ENCODE measurements at regions not wholly inside any gene's neighbourhood (a gene's known extent, or its start where the extent isn't known, plus 50 kb on each side); places are given as distances from the start of the nearest gene placed in this dataset.
"Not testable (repeated sequence)": the region's sequence is repeated elsewhere in the genome, so short reads cannot be mapped to it uniquely, and the experiment has no call there.

DNA sequence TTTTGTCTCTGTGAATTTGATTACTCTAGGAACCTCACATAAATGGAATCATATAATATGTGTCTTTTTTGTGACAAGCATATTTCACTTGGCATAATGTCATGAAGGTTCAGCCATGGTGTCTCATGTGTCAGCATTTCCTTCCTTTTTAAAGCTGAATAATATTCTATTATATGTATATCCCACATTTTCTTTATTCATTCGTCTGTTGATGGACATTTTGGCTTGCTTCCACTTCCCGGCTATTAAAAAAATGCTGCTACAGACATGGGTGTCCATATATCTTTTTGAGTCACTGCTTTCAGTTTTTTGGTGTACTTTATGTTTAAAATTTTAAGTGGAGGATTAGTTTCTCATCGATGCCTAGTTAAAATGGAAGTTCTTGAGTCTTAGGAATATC lies 59.8 kb upstream of the C5orf63 start:
- H3K27ac Mint-ChIP-seq: no peak overlapping the region
- ChIA-PET POLR2A (no interaction called here), CTCF (no interaction called here)
- no peak overlapping the region for H3K4me3 Mint-ChIP-seq
- DNase-seq: no peak
- peaks cover 7% of the 10 kb centered on the region for H3K27me3 Mint-ChIP-seq
- no peaks in the 10 kb centered on the region for H3K9me3 Mint-ChIP-seq
- H3K4me1 Mint-ChIP-seq: no peaks in the 10 kb centered on the region
- H3K36me3 Mint-ChIP-seq (ENCODE audit: low read depth): no peaks in the 10 kb centered on the region

DNA sequence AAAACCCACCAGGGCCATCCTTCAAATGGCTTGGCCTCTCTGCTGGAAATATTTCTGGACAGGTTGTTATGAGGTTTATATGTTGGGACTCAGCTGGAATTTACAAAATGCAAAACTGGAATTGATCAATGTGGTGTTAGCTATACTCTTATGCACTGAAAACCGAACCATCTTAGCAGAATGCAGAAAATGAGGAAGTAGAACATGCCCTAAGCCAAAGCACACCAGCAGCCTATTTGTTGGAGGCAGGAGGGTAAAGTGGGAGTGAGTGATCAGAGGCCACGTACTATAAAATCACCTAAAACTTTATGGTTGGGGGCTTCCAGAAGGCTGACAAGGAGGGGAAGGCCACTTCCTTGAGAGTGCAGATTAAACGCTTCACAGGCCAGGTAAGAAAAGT lies 63.6 kb upstream of the C5orf63 start:
- peaks cover 17% of the 10 kb centered on the region for H3K27me3 Mint-ChIP-seq
- no peaks in the 10 kb centered on the region for H3K36me3 Mint-ChIP-seq (ENCODE audit: low read depth)
- H3K4me1 Mint-ChIP-seq: no peaks in the 10 kb centered on the region
- ChIA-PET CTCF (no interaction called here), POLR2A (no interaction called here)
- no peak overlapping the region for H3K4me3 Mint-ChIP-seq
- no peak overlapping the region for H3K27ac Mint-ChIP-seq
- H3K9me3 Mint-ChIP-seq: no peaks in the 10 kb centered on the region
- DNase-seq: no peak

DNA sequence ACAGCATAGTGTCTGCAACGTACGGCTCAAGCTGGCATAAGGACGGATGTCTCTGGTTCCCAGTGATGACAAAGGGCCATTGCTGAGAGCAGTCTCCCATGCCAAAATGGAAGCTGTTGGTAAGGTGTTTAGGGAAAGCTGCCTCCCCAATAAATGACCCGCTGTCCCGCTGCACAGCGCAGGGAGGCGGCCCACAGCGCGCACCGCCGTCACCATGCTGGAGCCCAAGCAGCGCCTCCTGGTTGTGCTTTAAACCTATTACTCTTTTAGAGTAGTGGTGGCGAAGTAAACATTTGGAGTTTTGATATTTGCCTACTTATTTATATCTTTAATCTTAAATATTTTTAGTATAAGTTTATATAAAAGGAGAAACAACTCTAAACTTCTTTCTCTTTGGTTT lies 70.4 kb upstream of the C5orf63 start:
- no peak overlapping the region for H3K27ac Mint-ChIP-seq
- H3K9me3 Mint-ChIP-seq: no peaks in the 10 kb centered on the region
- no peaks in the 10 kb centered on the region for H3K4me1 Mint-ChIP-seq
- H3K4me3 Mint-ChIP-seq: no peak overlapping the region
- ChIA-PET POLR2A (no interaction called here), CTCF (no interaction called here)
- DNase-seq: no peak
- H3K36me3 Mint-ChIP-seq (ENCODE audit: low read depth): no peaks in the 10 kb centered on the region
- peaks cover 10% of the 10 kb centered on the region for H3K27me3 Mint-ChIP-seq

DNA sequence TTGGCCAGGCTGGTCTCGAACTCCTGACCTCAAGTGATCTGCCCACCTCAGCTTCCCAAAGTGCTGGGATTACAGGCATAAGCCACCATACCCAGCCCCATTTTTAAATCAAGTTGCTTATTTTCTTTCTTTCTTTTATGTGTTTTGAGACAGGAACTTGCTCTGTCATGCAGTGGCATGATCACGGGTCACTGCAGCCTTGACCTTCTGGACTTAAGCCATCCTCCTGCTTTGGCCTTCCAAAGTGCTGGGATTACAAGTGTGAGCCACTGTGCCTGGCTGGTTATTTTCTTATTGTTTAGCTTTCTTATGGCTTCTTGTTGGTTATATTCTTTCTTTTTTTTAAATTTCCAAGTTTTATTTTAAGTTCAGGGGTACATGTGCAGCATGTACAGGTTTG lies 79.7 kb upstream of the C5orf63 start:
- Mint-ChIP-seq H3K36me3 (ENCODE audit: low read depth) (no peaks in the 10 kb centered on the region), H3K27me3 (peaks cover 2% of the 10 kb centered on the region), H3K9me3 (no peaks in the 10 kb centered on the region), H3K4me3 (no peak overlapping the region), H3K4me1 (no peaks in the 10 kb centered on the region), H3K27ac (no peak overlapping the region)
- ChIA-PET POLR2A (no interaction called here), CTCF (no interaction called here)
- no peak for DNase-seq

DNA sequence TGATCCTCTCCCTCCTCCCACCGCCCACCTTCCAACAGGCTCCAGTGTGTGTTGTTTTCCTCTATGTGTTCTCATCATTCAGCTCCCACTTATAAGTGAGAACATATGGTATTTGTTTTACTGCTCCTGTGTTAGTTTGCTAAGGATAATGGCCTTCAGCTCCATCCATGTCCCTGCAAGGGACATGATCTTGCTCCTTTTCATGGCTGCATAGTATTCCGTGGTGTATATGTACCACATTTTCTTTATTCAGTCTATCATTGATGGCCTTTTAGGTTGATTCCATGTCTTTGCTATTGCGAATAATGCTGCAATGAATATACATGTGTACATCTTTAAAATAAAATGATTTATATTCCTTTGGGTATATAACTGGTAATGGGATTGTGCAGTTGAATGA lies 80.2 kb upstream of the C5orf63 start:
- H3K27ac Mint-ChIP-seq: no peak overlapping the region
- no peaks in the 10 kb centered on the region for H3K9me3 Mint-ChIP-seq
- H3K4me3 Mint-ChIP-seq: no peak overlapping the region
- no peak for DNase-seq
- no peaks in the 10 kb centered on the region for H3K36me3 Mint-ChIP-seq (ENCODE audit: low read depth)
- CTCF ChIA-PET: no interaction called here
- H3K4me1 Mint-ChIP-seq: no peaks in the 10 kb centered on the region
- POLR2A ChIA-PET: no interaction called here
- H3K27me3 Mint-ChIP-seq: peaks cover 2% of the 10 kb centered on the region

DNA sequence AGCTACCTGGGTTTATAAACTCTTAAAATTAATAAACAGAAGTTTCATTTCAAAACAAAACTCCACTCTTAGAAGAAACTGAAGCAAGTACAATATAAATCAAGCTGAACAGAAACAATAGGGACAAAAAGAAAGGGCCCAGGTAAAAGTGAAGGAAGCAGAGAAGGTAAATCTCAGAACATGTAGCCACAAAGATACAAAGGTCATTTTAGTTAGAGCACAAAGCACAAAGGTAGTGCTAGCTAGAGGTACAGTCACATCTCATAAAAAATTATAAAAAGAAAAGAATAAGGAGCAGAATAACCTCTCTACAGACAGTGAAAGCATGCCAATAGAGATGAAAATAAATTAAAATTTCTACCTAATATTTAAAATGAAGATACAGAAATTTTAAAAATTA lies 90.4 kb upstream of the C5orf63 start:
- no peak overlapping the region for H3K27ac Mint-ChIP-seq
- CTCF ChIA-PET: no interaction called here

DNA sequence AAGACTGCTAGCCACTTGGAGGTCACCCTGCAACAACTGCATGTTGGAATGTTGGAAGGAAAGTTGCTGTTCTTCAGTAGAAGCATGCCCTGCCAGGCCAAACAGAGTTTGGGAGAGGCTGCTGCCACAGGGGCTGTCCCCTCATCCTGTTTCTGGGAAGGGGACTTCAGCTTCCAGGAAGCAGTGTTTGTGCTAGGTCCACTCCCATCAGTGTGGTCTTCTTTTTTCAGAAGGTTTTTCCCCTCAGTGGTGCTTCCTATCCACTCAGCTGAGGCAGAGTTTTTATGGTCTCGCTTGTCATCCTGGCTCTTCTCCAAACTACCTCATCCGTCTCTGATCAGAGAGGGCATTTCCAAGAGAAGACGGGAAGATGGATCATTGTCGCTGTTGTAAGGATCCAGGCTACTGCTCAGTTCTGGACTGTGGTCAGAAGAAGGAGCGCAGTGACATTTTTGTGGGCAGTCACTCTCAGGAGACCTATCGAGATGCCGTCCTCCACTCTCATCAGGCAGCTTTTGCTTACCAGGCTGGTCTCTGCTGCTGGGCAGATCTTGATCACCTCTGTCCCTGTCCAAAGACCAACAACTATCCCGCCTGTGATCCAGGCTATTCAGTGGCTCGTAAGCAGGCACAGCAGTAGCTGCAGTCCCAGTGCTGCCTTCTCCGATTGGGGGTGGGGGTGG lies 97.8 kb upstream of the C5orf63 start:
- CTCF ChIA-PET: no interaction called here
- Mint-ChIP-seq H3K27me3 (peaks cover 9% of the 10 kb centered on the region), H3K4me1 (no peaks in the 10 kb centered on the region), H3K36me3 (ENCODE audit: low read depth) (no peaks in the 10 kb centered on the region), H3K27ac (no peak overlapping the region), H3K9me3 (no peaks in the 10 kb centered on the region), H3K4me3 (no peak overlapping the region)
- DNase-seq: no peak
- POLR2A ChIA-PET: no interaction called here

More for the DNA sequence above, 90.4 kb upstream of the C5orf63 start:
- Mint-ChIP-seq H3K9me3 (no peaks in the 10 kb centered on the region), H3K4me3 (no peak overlapping the region), H3K4me1 (no peaks in the 10 kb centered on the region), H3K27me3 (peaks cover 7% of the 10 kb centered on the region), H3K36me3 (ENCODE audit: low read depth) (no peaks in the 10 kb centered on the region)
- POLR2A ChIA-PET: no interaction called here
- no peak for DNase-seq

DNA sequence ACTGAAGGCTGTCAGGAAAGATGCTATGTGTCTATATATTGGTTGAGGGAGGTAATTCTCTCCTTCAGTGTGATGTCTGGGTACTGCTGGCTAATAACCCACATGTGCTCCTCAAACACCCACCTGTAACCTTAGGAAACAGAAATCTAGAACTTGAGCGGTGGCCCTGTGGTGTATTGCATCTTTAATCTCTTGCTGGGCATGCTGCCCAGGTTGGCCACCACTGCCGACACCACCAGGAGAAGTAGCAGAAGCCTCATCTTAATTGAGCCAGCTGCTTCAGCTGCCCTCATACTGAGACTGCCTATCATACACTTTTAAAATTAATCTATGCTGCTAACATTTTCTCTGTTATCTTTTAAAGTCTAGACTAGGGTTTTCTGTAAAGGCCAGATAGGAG lies 103.5 kb upstream of the C5orf63 start:
- Mint-ChIP-seq H3K27me3 (peaks cover 2% of the 10 kb centered on the region), H3K36me3 (ENCODE audit: low read depth) (no peaks in the 10 kb centered on the region), H3K27ac (no peak overlapping the region), H3K4me3 (no peak overlapping the region), H3K9me3 (no peaks in the 10 kb centered on the region), H3K4me1 (no peaks in the 10 kb centered on the region)
- DNase-seq: no peak
- ChIA-PET POLR2A (no interaction called here), CTCF (no interaction called here)

DNA sequence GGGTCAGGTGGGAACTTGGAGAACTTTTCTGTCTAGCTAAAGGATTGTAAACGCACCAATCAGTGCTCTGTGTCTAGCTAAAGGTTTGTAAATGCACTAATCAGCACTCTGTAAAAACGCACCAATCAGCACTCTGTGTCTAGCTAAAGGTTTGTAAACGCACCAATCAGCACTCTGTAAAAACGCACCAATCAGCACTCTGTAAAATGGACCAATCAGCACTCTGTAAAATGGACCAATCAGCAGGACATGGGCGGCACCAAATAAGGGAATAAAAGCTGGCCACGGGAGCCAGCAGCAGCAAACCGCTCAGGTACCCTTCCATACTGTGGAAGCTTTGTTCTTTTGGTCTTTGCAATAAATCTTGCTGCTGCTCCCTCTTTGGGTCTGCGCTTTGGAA lies 108.0 kb upstream of the MEGF10 start:
- H3K4me3 Mint-ChIP-seq; H3K27ac Mint-ChIP-seq; H3K9me3 Mint-ChIP-seq; POLR2A ChIA-PET; H3K27me3 Mint-ChIP-seq; DNase-seq; H3K36me3 Mint-ChIP-seq (ENCODE audit: low read depth); CTCF ChIA-PET; H3K4me1 Mint-ChIP-seq: not testable (repeated sequence)

DNA sequence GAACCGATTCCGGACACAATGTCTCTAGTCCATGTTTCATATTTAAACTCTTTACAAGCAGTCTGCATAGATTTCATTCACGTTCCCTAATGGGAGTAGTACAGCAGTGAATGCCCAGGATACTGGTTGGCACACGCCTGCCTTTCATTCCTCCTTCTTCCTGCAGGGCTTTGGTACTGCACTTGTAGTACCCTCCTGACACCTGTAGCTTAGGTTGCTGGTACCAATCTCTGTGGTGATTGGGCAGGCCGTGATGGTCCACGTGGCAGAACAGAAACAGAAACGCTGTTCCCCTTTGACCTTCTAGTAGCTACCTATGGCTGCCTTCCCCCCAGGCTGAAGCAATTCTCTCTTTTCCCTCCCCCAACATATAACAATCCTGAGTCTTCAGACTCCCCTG lies 107.3 kb upstream of the MEGF10 start:
- POLR2A ChIA-PET: no interaction called here
- H3K4me1 Mint-ChIP-seq: no peaks in the 10 kb centered on the region
- CTCF ChIA-PET: no interaction called here
- H3K27me3 Mint-ChIP-seq: no peaks in the 10 kb centered on the region
- no peak for DNase-seq
- no peak overlapping the region for H3K27ac Mint-ChIP-seq
- no peaks in the 10 kb centered on the region for H3K36me3 Mint-ChIP-seq (ENCODE audit: low read depth)
- H3K9me3 Mint-ChIP-seq: no peaks in the 10 kb centered on the region
- no peak overlapping the region for H3K4me3 Mint-ChIP-seq

DNA sequence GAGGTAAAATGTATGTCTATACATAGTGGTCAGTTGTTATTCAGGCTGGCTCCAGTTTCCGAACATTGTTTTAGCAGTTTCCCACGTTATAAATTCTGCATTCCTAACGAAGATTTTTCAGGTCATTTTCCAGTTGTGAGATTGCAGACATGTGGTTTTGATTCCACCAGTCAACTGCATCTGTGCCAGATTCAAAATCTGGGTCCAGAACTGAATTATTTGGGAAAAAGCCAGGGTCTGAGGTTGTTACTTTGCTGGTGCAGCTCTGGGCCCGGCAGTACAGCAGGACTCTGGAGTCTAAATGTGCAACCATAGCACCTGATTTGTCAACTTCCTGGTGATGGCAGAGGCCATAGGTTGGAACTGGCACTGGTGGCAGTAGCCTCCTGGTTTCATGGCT lies 105.7 kb upstream of the MEGF10 start:
- H3K27me3 Mint-ChIP-seq: no peaks in the 10 kb centered on the region
- H3K4me3 Mint-ChIP-seq: no peak overlapping the region
- H3K9me3 Mint-ChIP-seq: no peaks in the 10 kb centered on the region
- DNase-seq: no peak
- no peak overlapping the region for H3K27ac Mint-ChIP-seq
- ChIA-PET CTCF (no interaction called here), POLR2A (no interaction called here)
- H3K36me3 Mint-ChIP-seq (ENCODE audit: low read depth): no peaks in the 10 kb centered on the region
- H3K4me1 Mint-ChIP-seq: no peaks in the 10 kb centered on the region

DNA sequence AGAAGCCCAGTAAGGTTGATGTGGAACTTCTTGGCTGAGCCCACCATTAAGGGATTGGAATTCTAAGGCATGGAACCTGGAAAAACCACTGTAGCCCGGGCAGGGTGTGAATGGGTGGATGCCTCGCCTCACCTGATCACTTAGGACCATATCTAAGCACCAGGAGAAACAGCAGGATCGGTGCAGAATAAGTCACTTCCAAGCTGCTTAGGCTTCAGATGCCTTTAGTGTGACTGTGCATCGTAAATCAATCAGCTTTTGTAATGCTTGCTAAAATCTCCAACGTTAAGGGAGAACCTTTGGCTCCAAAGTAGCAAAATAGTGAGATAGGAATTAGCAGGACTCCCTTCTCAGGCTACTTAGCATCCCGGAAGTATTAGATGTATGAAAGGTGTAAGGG lies 103.9 kb upstream of the MEGF10 start:
- Mint-ChIP-seq H3K27ac (no peak overlapping the region), H3K4me1 (no peaks in the 10 kb centered on the region), H3K9me3 (no peaks in the 10 kb centered on the region), H3K4me3 (no peak overlapping the region), H3K36me3 (ENCODE audit: low read depth) (no peaks in the 10 kb centered on the region), H3K27me3 (no peaks in the 10 kb centered on the region)
- POLR2A ChIA-PET: no interaction called here
- CTCF ChIA-PET: no interaction called here
- no peak for DNase-seq

DNA sequence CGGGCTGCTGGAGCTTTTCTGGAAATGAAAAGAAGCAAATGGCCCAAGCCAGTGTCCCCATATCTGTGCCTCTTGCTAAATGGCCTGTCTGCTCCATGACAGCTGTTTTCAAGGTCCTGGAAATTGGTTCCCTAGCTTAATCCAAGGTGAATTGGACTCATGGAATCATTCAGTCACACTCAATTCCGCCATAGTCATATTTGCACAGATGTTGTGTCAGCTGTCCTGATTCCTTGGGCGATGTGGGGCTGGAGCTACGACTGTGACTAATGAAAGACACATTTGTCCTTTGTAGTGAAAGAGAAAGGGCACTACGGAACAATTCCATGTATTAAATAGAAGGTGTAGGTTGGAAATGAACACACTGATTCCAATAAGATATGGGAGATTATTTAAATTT lies 102.9 kb upstream of the MEGF10 start:
- CTCF ChIA-PET: no interaction called here
- H3K4me1 Mint-ChIP-seq: no peaks in the 10 kb centered on the region
- no peaks in the 10 kb centered on the region for H3K36me3 Mint-ChIP-seq (ENCODE audit: low read depth)

DNA sequence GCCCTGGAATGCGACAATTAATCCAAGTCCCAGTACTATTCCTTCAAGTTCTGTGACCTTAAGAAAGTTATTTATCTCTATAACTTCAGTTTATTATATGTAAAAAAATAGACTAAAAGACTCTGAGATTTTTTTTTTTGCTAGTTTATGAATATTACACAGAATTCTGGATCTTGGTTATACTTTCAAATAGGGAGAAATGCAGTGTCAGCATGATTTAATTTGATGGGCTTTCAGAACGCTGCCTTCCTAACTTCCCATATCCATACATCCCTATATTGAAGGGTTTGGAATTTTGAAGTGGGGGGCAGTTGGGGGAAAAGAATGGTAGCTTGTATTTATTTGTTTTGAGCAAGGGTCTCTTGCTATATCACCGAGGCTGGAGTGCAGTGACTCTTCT lies 98.4 kb upstream of the MEGF10 start:
- ChIA-PET CTCF (no interaction called here), POLR2A (no interaction called here)
- DNase-seq: no peak
- Mint-ChIP-seq H3K27ac (no peak overlapping the region), H3K9me3 (no peaks in the 10 kb centered on the region), H3K36me3 (ENCODE audit: low read depth) (no peaks in the 10 kb centered on the region), H3K4me3 (no peak overlapping the region), H3K4me1 (no peaks in the 10 kb centered on the region), H3K27me3 (peaks cover 11% of the 10 kb centered on the region)

More for the DNA sequence above, 102.9 kb upstream of the MEGF10 start:
- Mint-ChIP-seq H3K27ac (no peak overlapping the region), H3K27me3 (no peaks in the 10 kb centered on the region), H3K9me3 (no peaks in the 10 kb centered on the region), H3K4me3 (no peak overlapping the region)
- POLR2A ChIA-PET: no interaction called here
- no peak for DNase-seq

DNA sequence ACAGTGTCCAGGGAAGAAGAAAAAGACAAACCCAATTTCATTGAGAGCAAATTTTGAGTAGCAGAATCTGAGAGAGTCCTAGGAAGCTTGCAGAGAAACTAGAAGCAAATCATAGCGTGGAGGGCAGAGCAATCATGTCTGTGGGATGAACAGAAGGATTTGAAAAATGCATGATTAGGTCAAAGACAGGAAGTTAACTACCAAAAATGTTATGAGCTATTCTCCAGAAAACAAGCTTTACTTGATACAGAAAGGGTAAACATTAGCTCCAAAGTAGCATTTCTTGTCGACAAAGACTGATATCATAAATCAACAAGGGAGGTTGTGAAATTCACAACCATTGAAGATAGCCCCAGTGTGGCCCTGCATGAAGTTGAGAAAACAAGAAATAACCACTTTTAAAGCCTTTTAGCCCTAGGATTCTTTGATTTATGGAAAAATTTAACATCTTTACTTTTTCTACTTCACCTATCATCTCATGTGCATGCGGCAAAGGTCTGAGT lies 97.7 kb upstream of the MEGF10 start:
- no peak for DNase-seq
- Mint-ChIP-seq H3K9me3 (no peaks in the 10 kb centered on the region), H3K27ac (no peak overlapping the region), H3K4me1 (no peaks in the 10 kb centered on the region), H3K36me3 (ENCODE audit: low read depth) (no peaks in the 10 kb centered on the region), H3K4me3 (no peak overlapping the region), H3K27me3 (peaks cover 11% of the 10 kb centered on the region)
- POLR2A ChIA-PET: no interaction called here
- CTCF ChIA-PET: no interaction called here

Measured in activated CD4-positive, alpha-beta memory T cell treated with anti-CD3 and anti-CD28 coated beads, Interleukin-2, amount 10 ng/mL, durations not matched to agents 7 days and 5 days (primary cell).